ENCODE measurements at regions not wholly inside any gene's neighbourhood (a gene's known extent, or its start where the extent isn't known, plus 50 kb on each side); places are given as distances from the start of the nearest gene placed in this dataset.
"Not testable (repeated sequence)": the region's sequence is repeated elsewhere in the genome, so short reads cannot be mapped to it uniquely, and the experiment has no call there.

GRCh38 chr5:34538026-34538672 lies 118.0 kb upstream of the RAI14 start:
- DNase-seq, result no peak

GRCh38 chr5:34539183-34539582 lies 116.9 kb upstream of the RAI14 start:
- DNase-seq, result no peak

GRCh38 chr5:34541067-34541466 lies 115.1 kb upstream of the RAI14 start:
- no peak for DNase-seq

- no peak for DNase-seq
Measured at GRCh38 chr5:34542818-34543217, 113.3 kb upstream of the RAI14 start.

GRCh38 chr5:34543687-34544086 lies 112.4 kb upstream of the RAI14 start:
- no peak for DNase-seq

GRCh38 chr5:34544403-34544802 lies 111.7 kb upstream of the RAI14 start:
- no peak for DNase-seq

- no peak for DNase-seq
Measured at GRCh38 chr5:34545164-34545563, 111.0 kb upstream of the RAI14 start.

GRCh38 chr5:34545626-34546025 lies 110.5 kb upstream of the RAI14 start:
- DNase-seq, result no peak

- no peak for DNase-seq
Measured at GRCh38 chr5:34547300-34548085, 108.6 kb upstream of the RAI14 start.

- no peak for DNase-seq
Measured at GRCh38 chr5:34548086-34548403, 108.1 kb upstream of the RAI14 start.

- no peak for DNase-seq
Measured at GRCh38 chr5:34550247-34550646, 105.9 kb upstream of the RAI14 start.

GRCh38 chr5:34550964-34551363 lies 105.2 kb upstream of the RAI14 start:
- DNase-seq, result no peak

GRCh38 chr5:34551911-34552433 lies 104.2 kb upstream of the RAI14 start:
- DNase-seq, result no peak

GRCh38 chr5:34552686-34553085 lies 103.4 kb upstream of the RAI14 start:
- no peak for DNase-seq

- no peak for DNase-seq
Measured at GRCh38 chr5:34553581-34553980, 102.5 kb upstream of the RAI14 start.

- no peak for DNase-seq
Measured at GRCh38 chr5:34554641-34555040, 101.5 kb upstream of the RAI14 start.

GRCh38 chr5:34555699-34556508 lies 100.2 kb upstream of the RAI14 start:
- DNase-seq, result no peak

GRCh38 chr5:34556509-34556782 lies 99.7 kb upstream of the RAI14 start:
- no peak for DNase-seq

GRCh38 chr5:34561581-34561980 lies 94.5 kb upstream of the RAI14 start:
- not testable (repeated sequence) for DNase-seq

GRCh38 chr5:34562791-34563190 lies 93.3 kb upstream of the RAI14 start:
- DNase-seq, result no peak

- DNase-seq, result no peak
Measured at GRCh38 chr5:34563269-34563668, 92.9 kb upstream of the RAI14 start.

- no peak for DNase-seq
Measured at GRCh38 chr5:34563931-34564709, 92.0 kb upstream of the RAI14 start.

- no peak for DNase-seq
Measured at GRCh38 chr5:34564710-34565235, 91.4 kb upstream of the RAI14 start.

Measured in NCI-H1048 (cell line).